HCEC 1CT (cell line): ENCODE measurements at regions not wholly inside any gene's neighbourhood (a gene's known extent, or its start where the extent isn't known, plus 50 kb on each side); places are given as distances from the start of the nearest gene placed in this dataset.
A peak's percentile ranks its signal among the peaks of the same experiment; 100 is the strongest.

ENCODE experiments used
- DNase-seq: peaks from one replicate; pipeline ENCODE4 v3.0.0-alpha.2; 2017

DNA sequence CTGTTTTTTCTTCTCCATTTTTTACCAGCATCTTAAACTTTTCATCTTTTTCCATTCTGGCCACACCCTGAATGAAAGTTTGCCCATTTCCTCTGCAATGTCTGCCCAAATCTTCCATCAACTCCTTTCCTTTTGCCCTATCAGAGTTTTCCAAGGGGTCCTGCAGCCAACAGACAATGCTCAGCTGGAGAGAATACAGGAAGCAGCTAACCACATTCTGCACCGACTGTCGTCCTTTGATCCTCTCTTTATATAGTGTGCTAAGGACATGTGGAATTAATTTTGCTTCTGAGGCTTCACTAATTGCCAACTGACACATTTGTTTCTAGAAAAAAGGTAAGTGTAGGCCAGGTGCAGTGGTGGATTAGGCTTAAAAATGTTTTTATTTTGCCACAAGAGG is 50.5 kb upstream of the DLX2 start:
- no peak for DNase-seq

DNA sequence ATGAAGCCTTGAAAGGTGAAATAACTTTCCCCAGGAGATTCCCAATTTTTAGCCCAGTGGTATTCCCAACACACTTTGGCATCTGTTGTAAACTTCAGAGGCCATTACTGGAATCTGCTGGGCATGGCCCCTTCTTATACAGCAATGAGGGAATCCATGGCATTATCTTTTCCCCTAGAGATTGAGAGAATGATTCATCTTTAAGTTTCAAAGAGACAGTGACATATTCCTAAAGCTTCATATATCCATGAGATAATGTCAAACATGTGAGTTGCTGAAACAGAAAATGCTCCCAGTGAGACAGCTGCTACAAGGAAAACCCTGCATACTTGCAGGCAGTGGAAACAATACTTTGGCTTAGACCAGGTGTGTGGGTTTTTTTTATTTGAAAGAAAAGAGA is 51.1 kb upstream of the DLX2 start:
- DNase-seq, result no peak

DNA sequence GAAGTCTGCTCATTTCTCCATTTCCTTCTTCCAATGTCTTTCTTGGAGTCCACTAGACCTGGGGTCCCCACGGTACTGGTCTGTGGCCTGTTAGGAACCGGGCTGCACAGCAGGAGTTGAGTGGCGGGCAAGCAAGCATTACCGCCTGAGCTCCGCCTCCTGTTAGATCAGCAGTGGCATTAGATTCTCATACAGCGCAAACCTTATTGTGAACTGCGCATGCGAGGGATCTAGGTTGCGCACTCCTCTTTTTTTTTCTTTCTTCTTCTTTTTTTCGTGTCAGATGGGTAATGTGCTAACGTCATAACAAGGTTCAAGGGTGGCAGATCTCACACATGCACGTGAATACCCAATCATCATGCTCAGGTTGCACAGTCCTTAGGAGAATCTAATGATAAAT is 53.1 kb upstream of the DLX2 start:
- no peak for DNase-seq

DNA sequence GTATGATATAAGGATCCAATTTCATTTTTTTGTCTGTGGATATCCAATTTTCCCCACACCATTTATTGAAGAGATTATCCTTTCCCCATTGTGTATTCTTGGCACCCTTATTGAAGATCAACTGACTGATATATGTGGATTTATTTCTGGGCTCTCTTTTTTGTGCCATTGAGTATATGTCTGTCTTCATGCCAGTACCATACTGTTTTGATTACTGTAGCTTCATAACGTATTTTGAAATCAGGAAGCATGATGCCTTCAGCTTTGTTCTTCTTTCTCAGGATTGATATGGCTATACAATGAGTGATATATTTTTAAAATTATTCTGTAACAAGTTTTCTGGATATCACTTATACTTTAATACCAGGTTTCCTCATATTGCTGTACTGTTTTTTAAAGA is 58.1 kb upstream of the DLX2 start:
- DNase-seq, result no peak

DNA sequence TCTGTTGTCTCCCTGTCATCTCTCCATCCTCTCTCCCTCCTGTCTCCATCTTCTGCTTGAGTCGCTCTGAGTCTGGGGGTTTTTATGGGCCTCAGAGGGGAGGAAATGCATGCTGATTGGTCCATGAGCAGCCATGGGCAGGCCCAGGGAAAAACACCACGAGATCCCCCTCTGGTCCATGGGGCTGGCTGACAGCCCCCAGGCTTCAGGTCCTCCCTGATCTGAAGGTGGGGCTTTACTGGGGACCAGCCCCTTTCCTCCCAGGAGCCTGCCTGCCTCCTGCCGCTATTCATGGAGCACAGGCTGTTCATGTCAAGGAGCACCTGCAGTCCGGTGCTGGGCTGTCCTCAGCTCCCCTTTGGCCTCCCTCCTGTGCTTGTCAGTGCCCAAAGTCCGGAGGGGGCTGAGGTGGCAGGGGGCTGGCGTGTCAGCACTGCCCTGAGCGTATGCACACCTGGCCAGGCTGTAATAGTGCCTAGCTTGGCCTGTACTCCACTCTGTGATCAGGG is 59.6 kb upstream of the DLX2 start:
- DNase-seq, result no peak

DNA sequence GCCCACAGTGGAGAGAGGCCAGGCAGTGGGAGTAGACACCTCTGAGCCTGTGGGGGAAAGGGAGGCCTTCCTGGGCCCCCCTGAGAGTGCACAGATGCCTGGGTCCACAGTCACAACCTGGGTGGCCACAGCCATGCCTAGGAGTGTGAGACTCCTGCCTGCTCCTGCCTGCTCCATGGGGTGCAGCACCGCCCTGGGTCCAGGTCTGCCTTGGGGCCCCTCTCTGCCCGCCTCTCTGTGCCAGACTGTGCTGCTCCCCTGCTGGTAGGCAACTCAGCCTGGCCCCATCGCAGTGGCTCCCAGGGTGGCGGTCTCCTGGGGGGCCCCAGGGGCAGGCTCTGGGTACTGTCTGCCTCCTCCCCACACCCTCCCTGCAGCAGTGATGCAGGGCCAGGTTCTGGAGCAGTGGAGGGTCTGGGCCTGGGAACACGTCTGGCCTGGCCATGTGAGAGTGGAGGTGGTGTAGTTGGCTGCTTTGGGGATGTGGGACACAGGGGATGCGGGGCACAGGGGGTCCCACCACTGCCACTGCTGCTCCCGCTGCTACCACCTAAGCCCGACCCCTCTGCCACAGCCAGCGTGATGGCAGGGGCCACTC is 60.1 kb upstream of the DLX2 start:
- no peak for DNase-seq

DNA sequence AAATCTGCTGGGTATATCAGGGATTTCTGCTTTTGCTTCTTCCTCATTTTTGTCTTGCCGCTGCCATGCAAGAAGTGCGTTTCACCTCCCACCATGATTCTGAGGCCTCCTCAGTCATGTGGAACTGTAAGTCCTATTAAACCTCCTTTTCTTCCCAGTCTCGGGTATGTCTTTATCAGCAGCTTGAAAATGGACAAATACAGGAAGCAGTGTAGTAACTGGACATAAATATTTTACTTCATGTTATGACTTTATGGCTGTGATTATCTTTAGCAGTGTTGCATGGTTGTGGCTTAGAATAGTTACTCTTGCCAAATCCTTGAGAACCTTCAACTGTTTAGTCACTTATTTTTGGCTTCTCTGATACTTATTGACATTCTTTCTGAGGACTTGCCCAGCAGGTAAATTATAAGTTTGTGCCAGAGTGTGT is 66.2 kb upstream of the DLX2 start:
- DNase-seq, result peak; percentile 34

DNA sequence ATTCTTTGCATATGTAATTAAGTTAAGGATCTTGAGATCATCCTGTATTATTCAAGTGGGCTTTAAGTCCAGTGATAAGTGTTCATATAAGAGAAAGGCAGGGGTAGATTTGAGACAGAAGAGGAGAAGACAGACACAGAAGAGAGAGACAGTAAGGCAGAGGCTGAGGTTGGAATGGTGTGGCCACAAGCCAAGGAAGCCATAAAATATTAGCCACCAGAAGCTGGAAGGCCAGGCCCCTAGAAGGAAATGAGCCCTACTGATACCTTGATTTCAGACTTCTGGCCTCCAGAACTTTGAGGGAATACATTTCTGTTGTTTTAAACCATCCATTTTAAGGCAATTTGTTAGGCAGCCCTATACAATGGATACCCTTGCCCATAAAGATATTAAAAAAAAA is 66.9 kb upstream of the DLX2 start:
- DNase-seq, result no peak

DNA sequence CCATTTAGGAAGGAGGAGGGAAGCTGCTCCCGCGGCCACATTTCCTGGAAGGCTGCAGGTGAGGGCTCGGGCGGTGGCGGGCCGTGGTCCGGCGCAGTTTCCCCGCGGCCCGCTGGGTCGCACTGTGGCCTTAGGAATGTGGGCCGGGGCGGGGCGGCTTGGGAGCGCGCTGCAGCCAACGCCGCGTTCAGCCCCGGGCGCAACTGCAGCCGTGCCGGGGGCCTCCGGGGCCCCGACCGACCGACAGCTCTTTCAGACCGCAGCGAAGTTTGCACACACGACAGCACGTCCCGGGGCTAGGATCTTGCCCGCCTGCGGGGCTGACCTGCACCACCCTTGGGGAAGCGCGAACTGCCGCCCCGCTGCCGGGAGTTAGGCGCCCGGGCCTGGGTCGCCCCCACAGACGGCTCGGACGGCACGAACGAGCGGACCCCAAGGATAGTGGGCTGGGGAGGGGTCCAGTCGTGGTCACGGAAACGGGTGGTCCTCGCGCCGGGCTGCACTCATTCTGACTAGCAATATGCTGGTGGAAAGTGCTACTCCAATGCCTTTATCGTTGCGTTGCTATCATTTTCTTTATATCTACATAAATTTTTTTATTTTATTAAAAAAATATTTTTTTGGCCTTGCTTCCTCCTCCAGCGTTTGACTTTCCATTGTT is 69.9 kb upstream of the DLX2 start:
- peak; percentile 67 for DNase-seq

DNA sequence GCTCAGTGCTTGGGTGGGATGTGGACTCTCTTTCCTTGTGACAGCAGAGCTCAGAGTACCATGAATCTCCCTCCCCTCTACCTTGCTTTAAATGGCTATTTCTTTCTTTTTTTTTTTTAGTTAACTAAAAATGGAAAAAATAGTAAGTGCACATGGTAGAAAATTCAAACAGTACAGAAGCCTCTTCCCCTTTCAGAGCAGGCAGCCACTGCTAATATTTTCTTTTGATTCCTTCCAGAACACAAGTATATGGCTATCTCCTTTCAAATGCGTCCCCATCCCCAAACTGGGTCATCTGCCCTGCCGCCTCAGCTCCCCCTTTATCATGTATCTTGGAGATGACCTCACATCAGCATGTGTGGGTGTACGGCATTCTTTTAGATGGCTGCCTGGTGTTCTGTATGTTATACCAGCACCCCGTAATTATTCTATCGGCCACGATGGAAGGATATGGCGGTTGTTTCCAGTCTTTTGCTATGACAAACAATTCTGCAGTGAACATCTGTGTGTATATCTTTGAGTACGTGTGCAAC is 70.5 kb upstream of the DLX2 start:
- DNase-seq, result no peak

DNA sequence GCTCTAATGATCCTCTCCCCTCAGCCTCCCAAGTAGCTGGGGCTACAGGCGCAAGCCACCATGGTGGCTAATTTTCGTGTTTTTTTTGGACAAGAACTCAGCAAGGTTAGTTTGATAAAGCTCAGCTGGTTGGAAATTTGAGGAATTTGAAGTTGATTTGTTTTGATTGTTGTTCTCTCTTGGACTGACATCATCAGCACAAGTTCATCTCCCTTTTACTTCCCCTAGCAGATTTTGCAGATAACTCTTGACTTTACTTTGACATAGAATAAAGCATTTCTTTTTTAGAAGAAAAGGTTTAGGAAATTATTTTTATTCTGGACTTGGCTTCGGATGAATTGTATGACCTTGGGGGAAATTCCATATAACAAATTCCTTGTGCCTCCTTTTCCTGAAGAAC is 74.9 kb upstream of the DLX2 start:
- DNase-seq, result no peak

DNA sequence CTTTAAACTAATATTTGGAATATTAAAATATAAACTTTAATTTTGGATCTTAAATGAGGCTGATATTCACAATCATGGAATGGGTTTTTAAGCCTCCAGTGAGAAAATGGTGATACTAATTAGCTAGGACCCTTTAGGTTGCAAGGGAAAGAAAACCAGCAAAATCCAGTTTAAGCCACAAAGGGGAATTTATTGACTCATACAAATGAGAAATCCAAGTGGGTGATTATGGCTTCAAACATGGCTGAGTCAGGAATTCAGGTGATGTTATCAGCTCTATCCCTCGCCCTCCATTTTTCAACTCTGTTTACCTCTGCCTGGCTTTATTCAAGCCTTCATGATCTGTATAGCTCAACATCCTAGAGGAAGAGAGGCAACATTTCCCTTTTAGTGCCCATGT is 75.3 kb upstream of the DLX2 start:
- DNase-seq, result peak; percentile 40

DNA sequence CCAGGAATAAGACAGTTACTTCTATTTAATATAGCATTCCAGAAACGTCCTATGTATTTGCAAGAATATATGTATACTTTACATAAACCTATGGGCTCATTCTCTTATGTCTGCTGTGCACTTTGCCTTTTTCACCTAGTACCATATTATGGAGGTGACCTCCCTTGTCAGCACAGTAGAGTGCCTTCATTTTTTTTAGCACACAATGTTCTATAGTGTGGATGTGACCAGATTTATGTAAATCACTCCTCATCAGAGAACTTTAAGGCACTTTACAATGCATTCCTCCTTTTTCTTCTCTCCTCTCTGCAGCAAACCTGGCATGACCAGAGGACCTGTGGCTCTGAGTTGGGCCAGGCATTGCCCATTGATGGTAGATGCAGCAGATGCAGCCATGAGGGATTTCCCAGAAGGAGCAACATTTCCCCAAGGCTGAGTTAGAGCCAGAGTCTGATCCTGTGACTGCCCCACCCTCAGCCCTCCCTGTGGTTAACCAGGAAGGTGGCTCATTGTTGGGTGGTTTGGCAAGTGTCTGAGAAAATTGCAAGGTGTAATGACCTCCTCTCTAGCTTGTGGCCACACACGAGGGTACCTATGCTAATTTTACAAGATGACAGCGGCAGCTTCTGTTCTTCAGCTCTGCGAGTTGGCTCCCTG is 76.5 kb upstream of the DLX2 start:
- DNase-seq, result peak; percentile 3

DNA sequence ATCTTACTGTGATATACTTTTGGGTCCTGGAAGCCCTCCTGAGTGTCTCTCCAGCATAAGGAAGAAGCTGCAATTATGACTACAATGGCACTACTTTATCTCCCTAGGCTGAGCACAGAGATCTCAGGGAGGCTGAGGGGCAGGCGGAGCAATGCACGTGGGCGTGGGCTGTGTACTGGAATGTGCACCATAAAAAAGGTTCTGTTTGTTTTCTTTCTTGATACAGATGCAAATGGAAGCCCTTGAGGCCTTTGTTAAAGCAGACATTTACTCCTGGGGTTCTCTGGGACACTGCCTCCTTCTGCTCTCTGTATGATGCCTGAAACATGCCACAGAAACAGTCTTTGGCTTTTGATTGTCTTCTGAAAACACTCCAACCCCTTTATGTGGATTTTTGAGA is 79.1 kb upstream of the DLX2 start:
- DNase-seq, result no peak

DNA sequence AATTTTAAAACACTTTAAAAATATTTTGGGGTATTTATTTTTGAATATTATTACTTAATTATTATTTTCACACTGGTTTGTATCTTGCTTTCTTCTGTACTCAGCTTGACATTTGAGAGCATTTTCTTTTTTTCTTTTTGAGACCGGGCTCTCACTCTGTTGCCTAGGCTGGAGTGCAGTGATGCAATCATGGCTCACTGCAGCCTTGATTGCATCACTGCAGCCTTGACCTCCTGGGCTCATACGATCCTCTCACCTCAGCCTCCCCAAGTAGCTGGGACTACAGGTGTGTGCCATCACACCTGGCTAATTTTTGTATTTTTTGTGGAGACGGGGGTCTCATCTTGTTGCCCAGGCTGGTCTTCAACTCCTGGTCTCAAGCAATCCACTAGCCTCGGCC is 79.9 kb upstream of the DLX2 start:
- DNase-seq, result no peak

DNA sequence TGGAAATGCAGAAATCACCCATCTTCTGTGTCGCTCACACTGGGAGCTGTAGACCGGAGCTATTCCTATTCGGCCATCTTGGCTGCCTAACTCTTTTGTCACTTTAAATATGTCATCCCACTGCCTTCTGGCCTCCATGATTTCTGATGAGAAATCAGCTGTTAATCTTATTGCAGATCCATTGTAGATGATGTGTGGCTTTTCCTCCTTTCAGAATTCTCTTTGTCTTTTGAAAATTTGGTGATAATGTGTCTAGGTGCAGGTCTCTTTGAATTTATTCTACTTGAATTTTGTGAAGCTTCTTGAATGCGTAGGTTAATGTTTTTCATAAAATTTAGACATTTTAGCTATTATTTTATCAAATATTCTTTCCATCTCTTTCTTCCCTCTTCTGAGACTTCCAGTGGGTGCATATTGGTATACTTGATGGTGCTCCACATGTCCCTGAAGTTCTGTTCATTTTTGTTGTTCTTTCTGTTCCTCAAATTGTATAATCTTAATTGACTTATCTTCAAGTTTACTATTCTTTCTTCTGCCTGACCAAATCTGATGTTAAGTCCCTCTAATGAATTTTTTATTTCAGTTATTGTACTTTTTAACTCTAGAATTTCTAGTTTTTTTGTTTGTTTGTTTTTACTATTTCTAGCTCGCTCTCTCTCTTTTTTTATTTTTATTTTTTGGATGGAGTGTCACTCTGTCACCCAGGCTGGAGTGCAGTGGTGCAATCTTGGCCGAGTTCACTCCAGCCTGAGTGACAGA is 90.8 kb upstream of the DLX2 start:
- no peak for DNase-seq

DNA sequence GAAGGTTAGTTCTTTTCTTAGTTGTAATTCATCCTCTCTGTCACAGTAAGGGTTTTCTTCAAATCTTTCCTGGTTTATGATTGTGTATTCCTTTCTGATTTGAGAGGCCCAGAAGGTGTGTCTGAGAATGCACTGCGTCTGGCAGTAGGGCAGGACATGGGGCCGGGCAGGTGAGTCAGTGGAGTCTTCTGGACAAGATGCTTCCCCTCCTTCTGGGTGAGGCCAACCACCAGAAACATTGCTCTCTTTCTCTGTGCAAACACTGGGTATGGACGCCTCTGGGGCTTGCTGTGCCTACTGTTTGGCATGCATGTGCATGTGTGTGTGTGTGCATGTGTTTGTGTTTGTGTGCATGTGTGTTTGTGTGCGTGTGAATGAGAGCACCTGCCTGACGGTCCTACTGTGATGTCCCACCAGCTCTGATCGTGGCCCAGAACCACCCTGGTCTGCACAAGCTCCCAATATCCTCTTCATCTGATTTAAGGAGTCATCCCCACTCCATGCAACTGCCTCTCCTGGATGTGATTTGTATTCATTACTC is 93.2 kb upstream of the DLX2 start:
- DNase-seq, result no peak

DNA sequence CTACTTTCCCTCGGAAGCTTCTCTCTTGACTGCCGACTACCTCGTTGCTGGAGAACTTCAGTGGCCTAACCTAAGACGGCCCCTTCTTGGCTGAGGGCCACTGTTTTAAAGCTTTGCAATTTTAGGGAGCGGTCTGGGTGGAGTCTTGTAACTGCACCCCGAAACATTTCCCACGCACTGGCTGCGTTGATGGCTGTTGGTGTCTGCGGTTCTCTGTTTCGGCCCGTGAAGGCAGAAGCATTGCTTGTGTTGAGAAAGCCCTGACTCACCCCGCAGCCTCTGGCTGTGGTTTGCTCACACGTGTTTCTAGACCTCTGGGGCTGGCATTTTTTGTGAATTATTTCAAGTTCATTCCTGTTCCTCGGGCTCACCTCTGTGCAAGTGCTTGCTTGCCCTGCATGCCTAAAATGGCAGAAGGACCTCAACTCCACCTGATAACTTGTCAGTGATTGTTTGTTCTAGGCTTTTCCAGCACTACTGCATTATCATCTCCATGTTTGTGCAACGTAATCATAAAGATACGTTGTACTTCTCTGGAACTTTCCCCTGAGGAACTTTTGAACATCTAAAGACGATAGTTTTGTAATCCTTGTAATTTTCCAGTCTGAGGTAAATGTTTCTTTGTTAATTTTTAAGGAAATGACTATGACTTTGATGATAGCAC is 94.2 kb upstream of the DLX2 start:
- DNase-seq, result peak; percentile 38

DNA sequence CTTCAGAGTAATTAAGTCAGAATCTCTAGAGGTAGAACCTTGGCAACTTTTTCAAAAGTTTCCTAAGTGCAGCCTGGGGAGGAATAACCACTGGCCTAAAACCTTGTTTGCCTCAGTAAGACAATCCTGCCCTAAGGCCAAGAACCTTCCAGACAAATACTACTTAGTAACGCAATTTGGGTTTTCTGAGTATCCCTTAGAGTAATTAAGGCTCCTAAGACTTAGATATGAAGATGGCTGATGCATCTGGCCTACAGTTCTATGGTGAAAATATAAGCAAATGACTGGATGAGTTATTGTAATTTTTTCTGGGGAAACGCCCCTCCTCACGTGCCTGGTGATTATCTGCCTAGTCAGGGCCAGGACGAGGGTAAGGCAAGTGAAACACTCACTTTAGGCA is 95.7 kb upstream of the DLX2 start:
- DNase-seq, result no peak

DNA sequence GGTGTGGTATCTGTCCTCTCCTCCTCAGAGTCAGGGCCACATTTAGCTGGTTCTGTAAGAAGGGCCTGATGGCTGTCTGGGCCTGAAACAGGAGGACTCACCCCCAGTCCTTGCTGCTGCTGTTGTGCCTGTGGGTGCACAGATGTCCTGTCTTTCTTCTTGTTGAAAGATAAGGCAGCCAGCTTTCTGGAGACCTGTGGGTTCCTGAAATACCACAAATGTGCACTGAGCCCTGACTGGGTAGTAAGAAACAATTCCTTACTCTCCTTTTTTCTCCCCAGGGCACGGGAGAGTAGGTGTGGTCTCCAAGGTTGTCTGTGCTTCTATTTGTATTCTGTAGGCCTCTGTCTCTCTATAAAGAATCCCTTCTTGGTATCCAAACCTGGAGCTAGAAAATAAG is 96.2 kb upstream of the DLX2 start:
- DNase-seq, result no peak

DNA sequence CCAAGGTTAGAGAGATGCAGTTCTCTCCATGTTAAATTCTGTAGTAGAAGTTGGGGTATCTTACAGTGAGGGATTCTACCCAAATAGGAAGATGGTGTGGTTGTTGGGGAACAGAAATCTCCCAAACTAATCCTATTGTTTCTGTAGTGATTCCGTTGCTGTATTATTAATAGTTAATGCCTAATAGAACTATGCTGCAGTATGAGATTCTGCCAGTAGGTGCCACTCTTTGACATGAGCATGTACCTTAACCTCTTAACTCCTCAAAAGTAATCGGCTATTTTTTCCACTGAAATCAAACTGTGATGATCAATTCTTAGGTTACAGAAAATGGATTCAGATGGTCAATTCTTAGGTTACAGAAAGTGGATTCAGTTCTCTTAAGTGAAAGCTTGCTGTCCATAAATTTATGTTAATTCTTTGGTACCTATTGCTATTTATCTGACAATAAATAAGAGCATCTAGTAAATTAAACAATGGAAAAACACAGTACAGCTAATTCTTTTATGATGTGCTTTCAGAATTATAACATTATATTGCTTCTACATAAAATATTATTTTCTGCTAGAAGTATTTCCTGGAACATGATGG is 97.9 kb upstream of the DLX2 start:
- peak; percentile 53 for DNase-seq

DNA sequence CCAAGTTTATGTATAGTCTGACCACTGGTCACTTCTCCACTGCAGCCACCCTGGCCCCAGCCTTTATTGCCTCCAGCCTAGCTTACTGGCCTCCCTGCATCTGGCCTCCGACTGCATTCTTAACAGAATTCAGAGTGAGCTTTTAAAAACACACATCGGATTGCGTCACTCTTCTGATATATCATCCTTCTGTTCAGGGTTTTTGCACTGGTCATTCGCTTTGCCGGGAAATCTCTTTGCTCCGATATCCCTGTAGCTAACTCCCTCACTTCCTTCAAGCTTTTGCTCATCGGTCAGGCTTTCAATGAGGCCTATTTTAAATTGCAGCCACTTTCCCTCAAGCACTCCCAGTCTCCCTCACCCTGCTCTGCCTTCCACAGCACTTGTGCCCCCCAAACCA is 101.6 kb upstream of the DLX2 start:
- DNase-seq, result no peak
